ENCODE measurements at regions not wholly inside any gene's neighbourhood (a gene's known extent, or its start where the extent isn't known, plus 50 kb on each side); places are given as distances from the start of the nearest gene placed in this dataset.

DNA sequence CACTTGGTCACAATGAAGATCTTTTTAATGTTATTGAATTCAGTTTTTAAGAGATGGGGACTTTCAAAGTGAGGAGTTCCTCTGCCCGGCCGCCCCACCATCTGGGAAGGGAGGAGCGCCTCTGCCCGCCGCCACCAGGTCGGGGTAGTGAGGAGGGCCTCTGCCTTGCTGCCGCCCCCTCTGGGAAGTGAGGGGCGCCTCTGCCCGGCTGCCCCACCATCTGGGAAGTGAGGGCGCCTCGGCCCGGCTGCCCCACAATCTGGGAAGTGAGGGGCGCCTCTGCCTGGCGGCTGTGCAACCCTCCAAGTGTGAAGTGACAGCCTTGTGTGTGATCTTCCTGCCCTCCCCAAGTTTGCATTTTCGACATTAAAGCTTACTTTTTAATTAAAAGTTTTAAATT is 899.3 kb downstream of the TRIB2 start:
- Histone ChIP-seq H2AFZ (ENCODE audit: low read length) (no peak overlapping the region), H3K27ac (ENCODE audit: insufficient read depth, low read length) (no peak overlapping the region), H3K4me2 (ENCODE audit: extremely low read depth, insufficient read depth, low read length) (no peak overlapping the region), H4K20me1 (ENCODE audit: control insufficient read depth, extremely low read depth, insufficient read depth, low read length) (no peaks in the 10 kb centered on the region), H3K79me2 (ENCODE audit: control insufficient read depth, insufficient read depth, low read length) (no peaks in the 10 kb centered on the region), H3K36me3 (ENCODE audit: control insufficient read depth, insufficient read depth, low read length) (no peaks in the 10 kb centered on the region), H3K4me1 (ENCODE audit: control insufficient read depth, extremely low read depth, insufficient read depth, low read length) (no peaks in the 10 kb centered on the region), H3K9me3 (ENCODE audit: control insufficient read depth, insufficient read depth, low read depth, low read length) (no peaks in the 10 kb centered on the region), H3K4me3 (replicated peaks in 1 of 4; ENCODE audit: control extremely low read depth in 1 of 4, insufficient read depth in 1 of 4, low read depth in 3 of 4, low read length in 4 of 4) (no peak overlapping the region), H3K9ac (ENCODE audit: insufficient read depth, low read length) (no peak overlapping the region), H3K27me3 (ENCODE audit: control insufficient read depth, insufficient read depth, low read length) (no peaks in the 10 kb centered on the region)
- DNase-seq (ENCODE audit: low read depth in 2 of 2) = no peak
- no peak for TF ChIP-seq EZH2 (IDR thresholded peaks at IDR 0.05; ENCODE audit: low read length, missing control alignments)
- TF ChIP-seq, protein P1, sequence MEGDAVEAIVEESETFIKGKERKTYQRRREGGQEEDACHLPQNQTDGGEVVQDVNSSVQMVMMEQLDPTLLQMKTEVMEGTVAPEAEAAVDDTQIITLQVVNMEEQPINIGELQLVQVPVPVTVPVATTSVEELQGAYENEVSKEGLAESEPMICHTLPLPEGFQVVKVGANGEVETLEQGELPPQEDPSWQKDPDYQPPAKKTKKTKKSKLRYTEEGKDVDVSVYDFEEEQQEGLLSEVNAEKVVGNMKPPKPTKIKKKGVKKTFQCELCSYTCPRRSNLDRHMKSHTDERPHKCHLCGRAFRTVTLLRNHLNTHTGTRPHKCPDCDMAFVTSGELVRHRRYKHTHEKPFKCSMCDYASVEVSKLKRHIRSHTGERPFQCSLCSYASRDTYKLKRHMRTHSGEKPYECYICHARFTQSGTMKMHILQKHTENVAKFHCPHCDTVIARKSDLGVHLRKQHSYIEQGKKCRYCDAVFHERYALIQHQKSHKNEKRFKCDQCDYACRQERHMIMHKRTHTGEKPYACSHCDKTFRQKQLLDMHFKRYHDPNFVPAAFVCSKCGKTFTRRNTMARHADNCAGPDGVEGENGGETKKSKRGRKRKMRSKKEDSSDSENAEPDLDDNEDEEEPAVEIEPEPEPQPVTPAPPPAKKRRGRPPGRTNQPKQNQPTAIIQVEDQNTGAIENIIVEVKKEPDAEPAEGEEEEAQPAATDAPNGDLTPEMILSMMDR (conservative IDR thresholded peaks at IDR 0.05 in 1 of 2, IDR thresholded peaks at IDR 0.05 in 1 of 2; ENCODE audit: low read depth in 1 of 2, low read length in 2 of 2) = no peak

DNA sequence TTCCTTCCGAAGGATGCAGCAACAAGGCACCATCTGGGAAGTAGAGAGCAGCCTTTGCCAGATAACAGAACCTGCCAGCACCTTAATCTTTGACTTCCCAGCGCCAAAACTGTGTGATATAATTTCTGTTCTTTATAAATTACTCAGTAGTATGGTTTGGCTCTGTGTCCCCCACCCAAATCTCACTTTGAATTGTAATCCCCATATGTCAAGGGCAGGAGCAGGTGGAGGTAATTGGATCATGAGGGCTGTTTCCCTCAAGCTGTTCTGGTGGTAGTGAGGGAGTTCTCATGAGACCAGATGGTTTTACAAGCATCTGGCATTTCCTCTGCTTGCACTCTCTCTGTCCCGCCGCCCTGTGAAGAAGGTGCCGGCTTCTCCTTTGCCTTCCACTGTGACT is 899.9 kb downstream of the TRIB2 start:
- Histone ChIP-seq H3K9me3 (ENCODE audit: control insufficient read depth, insufficient read depth, low read depth, low read length) (no peaks in the 10 kb centered on the region), H3K4me1 (ENCODE audit: control insufficient read depth, extremely low read depth, insufficient read depth, low read length) (no peaks in the 10 kb centered on the region), H4K20me1 (ENCODE audit: control insufficient read depth, extremely low read depth, insufficient read depth, low read length) (no peaks in the 10 kb centered on the region), H3K36me3 (ENCODE audit: control insufficient read depth, insufficient read depth, low read length) (no peaks in the 10 kb centered on the region), H3K79me2 (ENCODE audit: control insufficient read depth, insufficient read depth, low read length) (no peaks in the 10 kb centered on the region), H3K27ac (ENCODE audit: insufficient read depth, low read length) (no peak overlapping the region), H3K27me3 (ENCODE audit: control insufficient read depth, insufficient read depth, low read length) (no peaks in the 10 kb centered on the region), H3K4me2 (ENCODE audit: extremely low read depth, insufficient read depth, low read length) (no peak overlapping the region), H3K9ac (ENCODE audit: insufficient read depth, low read length) (no peak overlapping the region), H2AFZ (ENCODE audit: low read length) (no peak overlapping the region), H3K4me3 (replicated peaks in 1 of 4; ENCODE audit: control extremely low read depth in 1 of 4, insufficient read depth in 1 of 4, low read depth in 3 of 4, low read length in 4 of 4) (no peak overlapping the region)
- no peak for DNase-seq (ENCODE audit: low read depth in 2 of 2)
- no peak for TF ChIP-seq EZH2 (IDR thresholded peaks at IDR 0.05; ENCODE audit: low read length, missing control alignments)
- TF ChIP-seq, protein P1 (conservative IDR thresholded peaks at IDR 0.05 in 1 of 2, IDR thresholded peaks at IDR 0.05 in 1 of 2; ENCODE audit: low read depth in 1 of 2, low read length in 2 of 2) = no peak

DNA sequence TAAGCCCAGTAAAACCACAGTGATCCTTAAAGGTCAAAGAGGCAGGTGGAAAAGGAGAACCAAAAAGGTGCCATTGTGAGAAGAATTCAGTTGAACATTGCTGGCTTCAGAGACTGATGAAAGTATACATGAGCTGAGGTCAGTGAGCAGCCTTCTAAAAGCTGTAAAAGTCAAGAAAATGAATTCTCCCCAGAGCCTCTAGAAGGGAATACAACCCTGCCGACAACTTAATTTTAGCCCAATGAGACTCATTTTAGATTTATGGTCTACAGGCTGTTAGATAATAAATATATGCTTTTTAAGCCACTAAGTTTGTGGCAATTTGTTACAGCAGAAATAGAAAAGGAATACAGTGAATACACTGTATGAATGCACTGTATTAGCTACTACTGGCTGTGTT is 911.4 kb downstream of the TRIB2 start:
- Histone ChIP-seq H3K27ac (ENCODE audit: insufficient read depth, low read length) (no peak overlapping the region), H2AFZ (ENCODE audit: low read length) (no peak overlapping the region), H3K4me1 (ENCODE audit: control insufficient read depth, extremely low read depth, insufficient read depth, low read length) (no peaks in the 10 kb centered on the region), H3K79me2 (ENCODE audit: control insufficient read depth, insufficient read depth, low read length) (no peaks in the 10 kb centered on the region), H3K9ac (ENCODE audit: insufficient read depth, low read length) (no peak overlapping the region), H3K27me3 (ENCODE audit: control insufficient read depth, insufficient read depth, low read length) (no peaks in the 10 kb centered on the region), H3K9me3 (ENCODE audit: control insufficient read depth, insufficient read depth, low read depth, low read length) (no peaks in the 10 kb centered on the region), H3K36me3 (ENCODE audit: control insufficient read depth, insufficient read depth, low read length) (no peaks in the 10 kb centered on the region), H3K4me3 (replicated peaks in 1 of 4; ENCODE audit: control extremely low read depth in 1 of 4, insufficient read depth in 1 of 4, low read depth in 3 of 4, low read length in 4 of 4) (no peak overlapping the region), H3K4me2 (ENCODE audit: extremely low read depth, insufficient read depth, low read length) (no peak overlapping the region), H4K20me1 (ENCODE audit: control insufficient read depth, extremely low read depth, insufficient read depth, low read length) (no peaks in the 10 kb centered on the region)
- DNase-seq (ENCODE audit: low read depth in 2 of 2) = no peak
- TF ChIP-seq, protein P1 (conservative IDR thresholded peaks at IDR 0.05 in 1 of 2, IDR thresholded peaks at IDR 0.05 in 1 of 2; ENCODE audit: low read depth in 1 of 2, low read length in 2 of 2) = no peak
- TF ChIP-seq EZH2 (IDR thresholded peaks at IDR 0.05; ENCODE audit: low read length, missing control alignments) = no peak
